GM18502 (cell line): ENCODE measurements at regions not wholly inside any gene's neighbourhood (a gene's known extent, or its start where the extent isn't known, plus 50 kb on each side); places are given as distances from the start of the nearest gene placed in this dataset.

Experiments
- ATAC-seq: cut with Tn5 transposase; IDR thresholded peaks from one replicate; pipeline ENCODE4 v1.9.1; 2021; ENCODE audit warnings: mild to moderate bottlenecking; ENCODE audit not compliant: unreplicated experiment, poor library complexity

DNA sequence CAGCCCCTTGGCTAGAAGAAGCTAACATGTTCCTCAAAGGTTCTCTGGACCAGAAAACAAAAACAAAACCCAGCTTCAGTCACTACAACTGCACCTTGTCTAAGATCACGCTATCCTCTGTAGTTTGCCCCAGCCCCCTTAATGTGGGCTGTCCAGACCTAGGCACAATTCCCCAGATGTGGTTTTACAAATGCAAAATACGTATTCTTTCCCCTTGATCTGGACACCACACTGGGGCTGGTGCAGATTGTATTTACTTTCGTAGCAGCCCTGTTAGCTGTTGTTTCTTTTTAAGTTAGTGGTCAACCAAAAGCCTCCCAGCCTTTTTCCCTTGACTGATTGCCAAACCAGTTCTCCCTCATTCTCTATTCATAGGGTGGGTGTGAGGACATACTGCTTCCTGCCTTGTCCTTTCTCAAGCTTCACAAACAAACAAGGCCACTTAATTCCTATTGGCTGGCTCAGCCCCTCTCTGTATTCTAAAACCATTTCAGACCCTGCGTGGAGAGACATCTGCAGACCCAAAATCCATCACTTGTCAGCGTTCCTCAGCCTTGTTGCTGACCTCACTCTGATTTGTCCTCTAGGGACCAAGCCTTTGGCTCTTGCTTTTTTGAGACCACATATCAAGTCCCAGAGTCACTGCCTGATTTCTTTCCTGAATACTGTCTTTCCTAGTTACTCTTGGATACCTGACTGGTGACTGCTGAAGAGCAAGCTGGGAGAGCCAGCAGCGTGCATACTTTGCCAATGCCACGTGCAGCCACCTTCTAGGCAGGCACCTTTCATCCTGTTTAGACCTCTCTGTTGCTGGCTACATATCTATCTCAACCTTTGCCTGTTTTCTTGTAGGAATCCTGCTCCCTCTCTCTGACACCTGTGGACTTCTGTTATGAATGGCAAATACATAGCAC, 96.4 kb upstream of the RAB3GAP2 start:
- no peak for ATAC-seq

DNA sequence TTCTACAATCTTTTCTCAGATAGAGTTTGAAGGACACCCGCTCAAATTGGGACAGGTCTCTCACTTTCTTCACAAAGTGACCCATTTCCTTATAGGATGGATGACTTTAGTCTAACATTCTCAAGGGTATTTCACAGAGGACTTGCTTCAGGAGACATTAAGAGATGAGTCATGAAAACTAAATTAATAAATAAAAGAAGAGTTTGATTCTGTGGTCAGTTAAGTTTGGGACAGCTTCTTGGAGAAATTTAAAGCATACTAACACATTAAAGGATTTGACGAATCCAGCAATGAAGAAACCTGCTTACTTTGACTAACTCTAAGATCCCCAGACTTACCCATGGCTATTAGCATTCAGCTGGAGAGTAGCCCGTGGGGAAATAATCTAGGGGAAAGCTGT, 95.6 kb upstream of the RAB3GAP2 start:
- no peak for ATAC-seq

- ATAC-seq: no peak
Observed at GRCh38 chr1:220366269-220366668, 94.0 kb upstream of the RAB3GAP2 start.

DNA sequence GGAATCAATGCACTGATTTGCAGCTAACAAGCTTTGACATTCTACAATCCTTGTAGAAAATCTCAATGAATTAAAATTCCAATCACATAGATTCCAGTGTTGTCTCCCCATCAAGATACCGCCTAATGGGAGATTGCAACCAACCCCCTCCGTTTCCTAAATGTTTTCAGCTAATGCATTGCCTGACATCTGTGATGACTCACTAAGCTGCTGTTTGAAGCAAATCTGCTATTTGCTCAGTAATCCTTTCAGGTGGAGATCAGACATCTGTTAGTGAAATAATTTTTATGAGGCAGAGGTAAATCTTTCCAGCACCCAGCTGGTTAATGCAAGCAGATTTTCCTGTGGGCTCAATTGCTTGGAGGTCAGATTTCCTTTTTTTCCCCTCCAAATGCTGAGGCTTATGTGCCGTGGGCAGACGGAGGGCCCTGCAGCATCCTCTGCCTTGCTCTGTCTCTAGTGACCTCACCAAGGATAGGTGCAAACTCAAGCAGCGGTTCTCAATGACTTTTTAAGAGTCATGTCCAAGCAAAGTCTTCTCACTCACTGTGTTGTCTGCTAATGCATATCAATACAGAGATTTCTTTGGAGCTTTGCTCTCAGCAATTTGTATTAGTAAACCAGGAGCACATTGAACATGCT, 91.1 kb upstream of the RAB3GAP2 start:
- ATAC-seq: no peak

DNA sequence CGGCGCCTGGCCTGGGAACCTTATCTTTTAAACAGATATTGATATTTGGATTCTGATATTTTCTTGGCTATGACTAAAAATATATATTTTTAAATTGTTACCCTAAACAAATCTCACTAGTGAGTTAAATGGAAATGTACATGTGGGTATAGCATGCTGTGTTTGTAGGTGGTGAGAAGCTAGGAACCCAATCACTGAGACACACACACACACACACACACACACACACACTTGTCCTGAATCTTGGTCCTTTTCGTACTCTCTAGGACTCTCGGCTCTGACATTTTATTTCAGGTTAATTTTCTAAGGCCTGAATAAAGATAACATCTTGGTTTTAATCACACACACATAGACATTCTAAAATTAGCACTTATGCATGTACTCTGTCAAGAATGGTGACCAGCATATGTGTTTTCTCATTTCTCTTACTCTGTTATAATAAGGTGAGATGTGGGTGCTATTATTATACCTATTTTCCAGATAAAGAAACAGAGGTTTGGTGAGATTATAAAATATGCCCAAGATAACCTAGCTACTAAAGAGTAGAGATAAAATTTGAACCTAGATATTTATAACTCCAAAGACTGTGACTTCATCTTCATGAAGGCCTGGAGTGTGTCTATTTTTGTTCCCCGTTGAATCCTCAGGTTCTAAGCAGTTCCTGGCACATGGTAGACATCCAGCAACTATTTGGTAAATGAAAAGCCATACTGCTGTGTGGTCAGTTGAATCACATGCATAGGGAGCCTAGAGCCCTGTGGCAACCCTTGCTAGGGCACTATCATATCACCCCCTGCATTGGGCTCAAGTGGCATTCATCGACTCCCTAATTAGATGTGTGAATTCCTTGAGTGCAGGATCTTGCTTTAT, 85.0 kb upstream of the RAB3GAP2 start:
- no peak for ATAC-seq

GRCh38 chr1:220353229-220354012, 81.2 kb upstream of the RAB3GAP2 start:
- ATAC-seq: no peak

- ATAC-seq: no peak
Observed at GRCh38 chr1:220348211-220348610, 76.0 kb upstream of the RAB3GAP2 start.

GRCh38 chr1:220347654-220348175, 75.5 kb upstream of the RAB3GAP2 start:
- ATAC-seq: no peak

DNA sequence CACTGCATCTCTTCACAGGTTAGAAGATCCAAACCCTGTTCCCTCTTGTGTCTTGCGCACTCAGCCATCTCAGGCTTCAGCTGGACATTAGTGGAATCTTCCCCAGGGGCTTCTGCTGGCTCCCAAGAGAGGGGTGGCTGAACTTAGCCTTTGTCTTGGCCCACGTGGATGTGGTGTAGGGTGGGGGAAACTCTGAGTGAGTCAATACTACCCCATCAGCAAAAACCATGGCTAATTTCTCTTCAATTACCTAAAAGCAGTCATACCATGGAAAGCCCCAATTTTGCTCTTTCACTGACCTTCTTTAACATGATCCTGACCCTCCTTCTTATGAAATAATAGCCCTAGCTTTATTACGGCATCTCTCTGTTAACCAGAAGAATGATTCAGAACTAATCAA, 72.5 kb upstream of the RAB3GAP2 start:
- peak; percentile 66 for ATAC-seq

GRCh38 chr1:220342853-220343252, 70.6 kb upstream of the RAB3GAP2 start:
- ATAC-seq: no peak

DNA sequence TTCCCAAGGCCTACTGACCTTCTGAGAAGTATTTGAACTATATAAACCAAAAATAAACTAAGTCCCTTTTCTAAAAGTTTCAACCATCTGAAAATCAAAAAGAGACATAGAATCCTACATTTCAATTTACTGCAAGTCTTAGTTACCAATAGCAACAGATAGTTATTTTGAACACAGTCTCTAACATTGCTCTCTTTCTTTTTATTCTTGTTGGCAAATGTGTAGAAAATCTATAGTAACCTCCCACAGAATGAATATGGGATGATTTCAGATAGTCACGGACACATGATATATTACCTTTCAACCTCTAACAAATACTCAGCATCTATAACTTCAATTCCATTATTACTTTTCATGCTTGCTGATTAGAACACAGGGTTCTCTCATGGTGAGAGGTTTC, 68.9 kb upstream of the RAB3GAP2 start:
- no peak for ATAC-seq

GRCh38 chr1:220339581-220339980, 67.3 kb upstream of the RAB3GAP2 start:
- ATAC-seq: no peak

DNA sequence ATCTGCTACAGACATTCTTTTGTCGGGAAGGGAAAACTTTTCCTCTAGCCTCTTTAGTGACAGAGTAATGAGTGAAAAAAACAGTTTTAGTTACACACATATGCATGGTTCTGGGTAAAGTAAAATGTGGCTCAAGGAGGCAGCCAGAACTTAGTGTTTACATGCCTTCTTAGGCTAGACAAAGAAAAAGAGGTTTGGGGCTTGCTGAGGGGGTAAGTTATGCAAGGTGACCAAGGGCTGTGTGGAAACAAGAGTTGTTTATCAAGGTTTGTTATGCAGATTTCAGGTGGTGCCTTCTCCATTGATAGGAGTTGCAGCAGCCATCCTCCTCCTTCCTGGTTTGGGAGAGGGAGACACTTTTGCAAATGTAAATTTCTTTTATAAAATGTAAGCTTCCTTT, 66.5 kb upstream of the RAB3GAP2 start:
- no peak for ATAC-seq

DNA sequence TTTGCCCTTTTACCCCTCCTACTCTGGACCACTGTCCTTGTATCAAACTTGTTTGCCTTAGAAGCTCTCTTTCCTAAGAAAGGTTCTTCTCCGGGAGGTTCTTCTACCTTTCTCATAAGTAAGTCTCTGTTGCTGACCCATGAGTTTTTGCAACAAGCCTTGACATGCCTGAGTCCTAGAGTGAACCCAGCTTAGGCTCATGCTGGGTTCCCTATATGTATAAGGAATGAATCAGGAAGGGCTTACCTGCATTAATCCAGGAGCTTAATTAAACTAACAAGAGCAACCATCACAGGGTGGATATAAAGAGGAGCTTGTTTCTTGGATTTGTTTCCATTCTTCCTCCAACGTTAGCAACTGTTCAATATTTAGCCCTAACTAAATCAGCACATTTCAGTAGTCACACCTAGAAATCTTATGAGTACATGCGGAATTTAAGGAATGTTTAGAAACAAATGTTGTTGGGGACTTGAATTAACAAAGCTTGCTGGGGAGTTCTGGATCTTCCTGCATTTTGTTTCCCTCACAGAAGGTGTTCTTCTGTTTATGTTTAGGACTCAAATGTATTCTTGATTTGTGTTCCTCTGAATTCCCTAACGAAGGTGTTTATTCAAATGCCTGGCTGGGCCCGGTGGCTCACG, 64.3 kb upstream of the RAB3GAP2 start:
- ATAC-seq: no peak

- ATAC-seq: no peak
Observed at GRCh38 chr1:220335668-220336067, 63.4 kb upstream of the RAB3GAP2 start.

GRCh38 chr1:220331318-220331717, 59.1 kb upstream of the RAB3GAP2 start:
- ATAC-seq: no peak

DNA sequence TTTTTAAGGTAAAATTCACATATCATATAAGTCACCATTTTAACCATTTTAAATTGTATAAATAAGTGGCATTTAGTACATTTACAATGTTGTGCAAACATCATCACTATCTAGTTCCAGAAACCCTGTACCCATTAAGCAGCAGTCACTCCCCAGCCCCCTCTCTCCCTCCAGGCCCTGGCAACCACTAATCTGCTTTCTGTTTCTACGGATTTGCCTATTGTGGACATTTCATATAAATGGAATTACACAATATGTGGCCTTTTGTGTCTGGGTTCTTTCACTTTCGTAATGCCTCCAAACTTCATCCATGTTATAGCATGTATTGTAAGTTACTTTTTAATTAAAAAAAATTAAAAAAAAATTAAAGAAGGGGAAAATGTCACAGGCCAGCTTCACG, 58.0 kb upstream of the RAB3GAP2 start:
- ATAC-seq: no peak

GRCh38 chr1:220327106-220327505, 54.9 kb upstream of the RAB3GAP2 start:
- no peak for ATAC-seq

DNA sequence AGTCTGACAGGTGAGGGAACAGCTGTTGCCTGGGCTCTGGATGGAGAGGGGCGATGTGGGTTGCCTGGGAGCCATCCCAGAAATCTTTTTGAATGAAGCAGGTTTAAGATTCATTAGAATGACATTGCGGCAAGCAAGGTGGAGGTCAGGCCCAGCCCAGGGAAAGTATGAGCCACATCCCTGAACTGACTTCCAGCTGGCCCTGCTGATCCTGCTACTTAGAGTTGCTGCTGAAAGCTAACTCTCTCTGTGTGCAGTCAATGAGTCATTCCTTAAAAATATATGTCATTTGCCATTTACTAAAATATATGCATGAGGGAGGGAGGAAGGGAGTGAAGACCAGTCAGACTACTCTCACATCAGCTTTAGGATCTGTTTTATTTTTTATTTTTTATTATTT, 54.3 kb upstream of the RAB3GAP2 start:
- ATAC-seq: no peak
